A549 (cell line): ENCODE measurements at regions not wholly inside any gene's neighbourhood (a gene's known extent, or its start where the extent isn't known, plus 50 kb on each side); places are given as distances from the start of the nearest gene placed in this dataset.

Experiments
- ATAC-seq, 2 experiments: fragments of 200-7000 bp in 1 of 2; fragments of >200 bp in 1 of 2; cut with Nextera tagmentation in 1 of 2; cut with Tn5 transposase in 1 of 2; 3 replicates each; pipeline versions ENCODE4 v1.8.0 to v1.9.1; 2018 to 2020; ENCODE audit warnings: mild to moderate bottlenecking in 1 of 2, moderate library complexity in 1 of 2
- CTCF ChIA-PET: fragments of 300-600 bp; sonication (Branson Sonifier 250); formaldehyde crosslinking; extraction: SDS; loops from one replicate; lab custom pipeline; 2021; ENCODE audit warnings: antibody characterized with exemption, inconsistent platforms; lab: Yijun Ruan, JAX
- POLR2A ChIA-PET: fragments of 350-600 bp; formaldehyde crosslinking; extraction: SDS; loops from one replicate; lab custom pipeline; 2021; ENCODE audit warnings: antibody characterized with exemption, inconsistent platforms; lab: Yijun Ruan, JAX
- DNase-seq, 2 experiments: peaks; one replicate each; pipeline versions ENCODE4 v3.0.0 to v3.0.0-alpha.2; 2011 to 2016; ENCODE audit warnings: low read depth in 1 of 2, low spot score in 1 of 2
- FAIRE-seq: peaks from 2 replicates; lab custom pipeline; 2011; peaks lifted over from hg19 to GRCh38; lab: Jason Lieb, UNC
- H3K27ac ChIP-seq, 2 experiments: fragments of >200 bp; sonication (Bioruptor Twin); formaldehyde crosslinking; 3 replicates each; pipeline ENCODE4 v1.5.1; 2016 to 2017
- H3K4me1 ChIP-seq: fragments of >200 bp; sonication (Bioruptor Twin); formaldehyde crosslinking; 3 replicates; pipeline ENCODE4 v1.6.1; 2016
- H3K4me2 ChIP-seq: fragments of >200 bp; sonication (Bioruptor Twin); formaldehyde crosslinking; 3 replicates; pipeline ENCODE4 v1.6.1; 2016
- H3K4me3 ChIP-seq: fragments of >200 bp; sonication (Bioruptor Twin); formaldehyde crosslinking; 3 replicates; pipeline ENCODE4 v1.5.1; 2016
- H3K9me3 ChIP-seq: fragments of >200 bp; sonication (Bioruptor Twin); formaldehyde crosslinking; 3 replicates; pipeline ENCODE4 v1.6.1; 2016
- ATOH8 ChIP-seq: fragments of 250-450 bp; sonication (Bioruptor Pico); IDR thresholded peaks from 2 replicates; pipeline ENCODE4 v1.5.0; 2020; ENCODE audit warnings: low read depth, mild to moderate bottlenecking, moderate library complexity
- CBX2 ChIP-seq: fragments of 200-600 bp; sonication (generic); IDR thresholded peaks from 2 replicates; pipeline ENCODE4 v1.6.1; 2016; ENCODE audit warnings: low read depth, mild to moderate bottlenecking, borderline replicate concordance
- CBX8 ChIP-seq: fragments of 200-600 bp; sonication (generic); IDR thresholded peaks from 2 replicates; pipeline ENCODE4 v1.6.1; 2016
- CEBPB ChIP-seq, 2 experiments: fragments of >200 bp in 1 of 2; sonication (Bioruptor Twin) in 1 of 2; formaldehyde crosslinking in 1 of 2; IDR thresholded peaks; 2 replicates each; pipeline ENCODE4 v1.6.1; 2012 to 2016
- CHD2 ChIP-seq: fragments of 150-350 bp; IDR thresholded peaks from 2 replicates; pipeline ENCODE4 v1.6.1; 2014; ENCODE audit warnings: low read length; ENCODE audit not compliant: partially characterized antibody
- CHD4 ChIP-seq: fragments of 200-600 bp; sonication (generic); IDR thresholded peaks from 2 replicates; pipeline ENCODE4 v1.6.1; 2016; ENCODE audit warnings: antibody characterized with exemption, mild to moderate bottlenecking, borderline replicate concordance
- EHF ChIP-seq: fragments of 250-450 bp; sonication (Bioruptor Pico); IDR thresholded peaks from 2 replicates; pipeline ENCODE4 v1.5.0; 2020; ENCODE audit warnings: mild to moderate bottlenecking
- EP300 ChIP-seq, 2 experiments: fragments of >200 bp; sonication (Bioruptor Twin); formaldehyde crosslinking; IDR thresholded peaks; 2 replicates in 1 of 2; 3 replicates in 1 of 2; pipeline ENCODE4 v1.6.1; 2016 to 2017
- ESRRA ChIP-seq: fragments of 150-350 bp; IDR thresholded peaks from 2 replicates; pipeline ENCODE4 v1.6.1; 2014; ENCODE audit warnings: mild to moderate bottlenecking, low read length, borderline replicate concordance
- FOSB ChIP-seq: fragments of 250-450 bp; sonication (Bioruptor Pico); IDR thresholded peaks from 2 replicates; pipeline ENCODE4 v1.5.0; 2020; ENCODE audit warnings: mild to moderate bottlenecking, moderate library complexity
- FOSL2 ChIP-seq, 2 experiments: fragments of 450-650 bp in 1 of 2; fragments of >200 bp in 1 of 2; sonication (Bioruptor Twin) in 1 of 2; formaldehyde crosslinking; IDR thresholded peaks; 2 replicates each; pipeline versions ENCODE4 v1.5.0 to v1.6.1; 2016 to 2020; ENCODE audit warnings: mild to moderate bottlenecking in 1 of 2, moderate library complexity in 1 of 2
- HDAC2 ChIP-seq: fragments of 200-600 bp; sonication (generic); IDR thresholded peaks from 2 replicates; pipeline ENCODE4 v1.6.1; 2016
- HOXA7 ChIP-seq: fragments of 250-450 bp; sonication (Bioruptor Pico); IDR thresholded peaks from 2 replicates; pipeline ENCODE4 v1.5.0; 2020; ENCODE audit warnings: mild to moderate bottlenecking, moderate library complexity
- HOXB13 ChIP-seq: fragments of 250-450 bp; sonication (Bioruptor Pico); IDR thresholded peaks from 2 replicates; pipeline ENCODE4 v1.5.0; 2020; ENCODE audit warnings: low read depth, mild to moderate bottlenecking, moderate library complexity
- HOXB5 ChIP-seq: fragments of 250-450 bp; sonication (Bioruptor Pico); IDR thresholded peaks from 2 replicates; pipeline ENCODE4 v1.5.0; 2020; ENCODE audit warnings: mild to moderate bottlenecking, moderate library complexity
- JUNB ChIP-seq: fragments of >200 bp; sonication (Bioruptor Twin); formaldehyde crosslinking; IDR thresholded peaks from 2 replicates; pipeline ENCODE4 v1.6.1; 2016
- KDM1A ChIP-seq: fragments of 200-600 bp; sonication (generic); IDR thresholded peaks from 2 replicates; pipeline ENCODE4 v1.6.1; 2016; ENCODE audit warnings: low read depth, mild to moderate bottlenecking
- KDM5A ChIP-seq: fragments of 200-600 bp; sonication (generic); IDR thresholded peaks from 2 replicates; pipeline ENCODE4 v1.6.1; 2016; ENCODE audit warnings: antibody characterized with exemption, mild to moderate bottlenecking
- PBX3 ChIP-seq: IDR thresholded peaks from 2 replicates; pipeline ENCODE4 v1.6.1; 2012
- PHF8 ChIP-seq: fragments of 200-600 bp; sonication (generic); IDR thresholded peaks from 2 replicates; pipeline ENCODE4 v1.6.1; 2016; ENCODE audit warnings: low read depth, mild to moderate bottlenecking, antibody characterized with exemption, moderate library complexity, borderline replicate concordance
- REST ChIP-seq: fragments of 200-600 bp; sonication (generic); IDR thresholded peaks from 2 replicates; pipeline ENCODE4 v1.6.1; 2016; ENCODE audit warnings: antibody characterized with exemption, mild to moderate bottlenecking, moderate library complexity
- RFX5 ChIP-seq: fragments of 450-650 bp; IDR thresholded peaks from 2 replicates; pipeline ENCODE4 v1.7.1; 2014; ENCODE audit warnings: antibody characterized with exemption, mild to moderate bottlenecking, moderate library complexity
- SREBF2 ChIP-seq: fragments of 450-650 bp; IDR thresholded peaks from 2 replicates; pipeline ENCODE4 v1.6.1; 2014; ENCODE audit warnings: mild to moderate bottlenecking, moderate library complexity
- TP53 ChIP-seq: fragments of 250-450 bp; sonication (Bioruptor Pico); IDR thresholded peaks from 2 replicates; pipeline ENCODE4 v1.5.0; 2021; ENCODE audit warnings: mild to moderate bottlenecking, moderate library complexity
- ZFP36 ChIP-seq: fragments of 450-650 bp; IDR thresholded peaks from 2 replicates; pipeline ENCODE4 v1.6.1; 2014; ENCODE audit warnings: borderline replicate concordance; ENCODE audit not compliant: partially characterized antibody
- WGBS: methylation state at CpG from one replicate; pipeline ENCODE4 v1.1.6; 2017; ENCODE audit errors: missing lambda C conversion rate; 5-methylcytosine and 5-hydroxymethylcytosine counted together
- TF ChIP-seq, protein P1 (sequence below): fragments of >200 bp; sonication (Bioruptor Twin); formaldehyde crosslinking; IDR thresholded peaks from 3 replicates; pipeline ENCODE4 v1.6.1; 2016
- TF ChIP-seq, protein P2 (sequence below): IDR thresholded peaks from 2 replicates; pipeline ENCODE4 v1.6.1; 2012
- TF ChIP-seq, protein P3 (sequence below): IDR thresholded peaks from 2 replicates; pipeline ENCODE4 v1.6.1; 2012; ENCODE audit warnings: low read depth, borderline replicate concordance

DNA sequence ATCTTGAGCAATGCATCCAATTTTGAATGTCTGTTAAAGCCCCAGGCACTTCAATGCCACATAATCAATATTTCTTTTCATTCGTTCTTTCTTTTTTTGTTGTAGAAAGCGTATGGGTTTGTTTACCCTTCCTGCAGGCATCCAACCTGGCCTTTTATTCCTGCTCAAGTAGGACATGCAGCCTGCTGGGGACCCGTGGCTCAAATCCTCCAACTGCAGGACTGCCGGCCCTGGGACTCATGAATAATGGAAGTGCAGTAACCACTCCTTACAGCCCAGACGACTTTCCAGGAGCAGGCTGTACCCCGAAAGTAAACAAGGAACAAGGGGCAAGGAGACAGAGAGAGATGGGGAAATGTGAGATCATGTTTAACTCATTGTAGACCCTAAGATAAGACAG is 126.4 kb downstream of the SALL1 start:
- no peak for DNase-seq
- Histone ChIP-seq H3K9me3 (no peaks in the 10 kb centered on the region), H3K4me1 (no peaks in the 10 kb centered on the region), H3K27ac (no peak overlapping the region), H3K4me3 (no peak overlapping the region), H3K4me2 (no peak overlapping the region)
- ChIA-PET CTCF (interaction anchor here (1.2 kb wide), 1 partner anchor 9 kb away, joined by 4 read pairs; no protein-coding TSS in a partner anchor), POLR2A (no interaction called here)
- no peak for ATAC-seq
- no peak for FAIRE-seq
- TF ChIP-seq FOSB (CRISPR knock-in tag) (no peak), KDM5A (no peak), CEBPB (IDR thresholded peaks at IDR 0.05) (no peak), SREBF2 (no peak), CHD2 (no peak), TP53 (CRISPR knock-in tag) (no peak), JUNB (no peak), ESRRA (no peak), EHF (CRISPR knock-in tag) (no peak), HOXA7 (CRISPR knock-in tag) (no peak), RFX5 (no peak), PHF8 (no peak), HOXB13 (CRISPR knock-in tag) (no peak), CBX8 (no peak), EP300 (IDR thresholded peaks at IDR 0.05) (no peak), ZFP36 (no peak)
- TF ChIP-seq, protein P1, sequence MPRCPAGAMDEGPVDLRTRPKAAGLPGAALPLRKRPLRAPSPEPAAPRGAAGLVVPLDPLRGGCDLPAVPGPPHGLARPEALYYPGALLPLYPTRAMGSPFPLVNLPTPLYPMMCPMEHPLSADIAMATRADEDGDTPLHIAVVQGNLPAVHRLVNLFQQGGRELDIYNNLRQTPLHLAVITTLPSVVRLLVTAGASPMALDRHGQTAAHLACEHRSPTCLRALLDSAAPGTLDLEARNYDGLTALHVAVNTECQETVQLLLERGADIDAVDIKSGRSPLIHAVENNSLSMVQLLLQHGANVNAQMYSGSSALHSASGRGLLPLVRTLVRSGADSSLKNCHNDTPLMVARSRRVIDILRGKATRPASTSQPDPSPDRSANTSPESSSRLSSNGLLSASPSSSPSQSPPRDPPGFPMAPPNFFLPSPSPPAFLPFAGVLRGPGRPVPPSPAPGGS, result no peak
- TF ChIP-seq, protein P2, sequence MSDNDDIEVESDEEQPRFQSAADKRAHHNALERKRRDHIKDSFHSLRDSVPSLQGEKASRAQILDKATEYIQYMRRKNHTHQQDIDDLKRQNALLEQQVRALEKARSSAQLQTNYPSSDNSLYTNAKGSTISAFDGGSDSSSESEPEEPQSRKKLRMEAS, result no peak
- 8% methylated on average over 6 of the region's 6 CpGs for WGBS

DNA sequence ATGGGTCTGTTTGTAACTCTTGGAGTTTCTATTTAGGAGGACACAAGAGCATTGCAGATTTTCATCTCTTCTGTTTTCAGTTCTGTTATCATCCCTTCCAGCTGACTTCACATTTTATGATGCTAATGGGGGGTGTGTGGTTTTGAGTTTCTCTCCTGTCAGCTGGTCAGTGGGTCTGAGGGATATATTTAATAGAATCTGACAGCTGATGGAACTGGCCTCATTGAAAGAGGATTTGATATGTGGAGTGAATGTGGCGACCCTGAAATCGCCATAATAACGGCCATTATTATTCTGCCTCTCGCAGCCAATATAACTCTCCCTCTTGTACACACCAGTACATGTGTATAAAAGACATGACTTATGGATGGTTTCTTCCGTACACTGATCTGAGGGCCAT is 128.1 kb downstream of the SALL1 start:
- FAIRE-seq, result no peak
- ATAC-seq, result no peak
- CTCF ChIA-PET, result interaction anchor here (0.5 kb wide), 1 partner anchor 1370 kb away, joined by 3 read pairs; no protein-coding TSS in a partner anchor
- H3K4me2 ChIP-seq, result no peak overlapping the region
- WGBS, result 24% methylated on average over 5 of the region's 5 CpGs
- no peak for TF ChIP-seq PBX3
- TF ChIP-seq CBX2, result no peak
- TF ChIP-seq ATOH8 (CRISPR knock-in tag), result no peak
- TF ChIP-seq CBX8, result no peak
- TF ChIP-seq, protein P1, result no peak
- TF ChIP-seq, protein P3, sequence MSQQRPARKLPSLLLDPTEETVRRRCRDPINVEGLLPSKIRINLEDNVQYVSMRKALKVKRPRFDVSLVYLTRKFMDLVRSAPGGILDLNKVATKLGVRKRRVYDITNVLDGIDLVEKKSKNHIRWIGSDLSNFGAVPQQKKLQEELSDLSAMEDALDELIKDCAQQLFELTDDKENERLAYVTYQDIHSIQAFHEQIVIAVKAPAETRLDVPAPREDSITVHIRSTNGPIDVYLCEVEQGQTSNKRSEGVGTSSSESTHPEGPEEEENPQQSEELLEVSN, result no peak
- TF ChIP-seq HOXA7 (CRISPR knock-in tag), result no peak
- no peak for TF ChIP-seq EHF (CRISPR knock-in tag)
- TF ChIP-seq HDAC2, result no peak
- no peak for TF ChIP-seq HOXB5 (CRISPR knock-in tag)
- no peak for TF ChIP-seq CHD4
- no peak for TF ChIP-seq REST
- no peak for TF ChIP-seq CEBPB (IDR thresholded peaks at IDR 0.05)
- no peak for TF ChIP-seq KDM1A
- no peak for TF ChIP-seq ZFP36
- no peak for TF ChIP-seq ESRRA
- no peak for TF ChIP-seq FOSL2 (IDR thresholded peaks at IDR 0.05)
- TF ChIP-seq FOSL2 (CRISPR knock-in tag; IDR thresholded peaks at IDR 0.05), result no peak
- H3K4me1 ChIP-seq, result no peaks in the 10 kb centered on the region
- H3K9me3 ChIP-seq, result no peaks in the 10 kb centered on the region
- DNase-seq, result no peak
- H3K27ac ChIP-seq, result no peak overlapping the region
- H3K4me3 ChIP-seq, result no peak overlapping the region
- POLR2A ChIA-PET, result no interaction called here
